Left cardiac atrium (tissue), 4 donors: ENCODE measurements at regions not wholly inside any gene's neighbourhood (a gene's known extent, or its start where the extent isn't known, plus 50 kb on each side); places are given as distances from the start of the nearest gene placed in this dataset.

Experiments
- ATAC-seq, 2 donors: fragments of 200-7000 bp; cut with Tn5 transposase; one replicate each; pipeline ENCODE4 v1.9.1; 2020; ENCODE audit warnings: mild to moderate bottlenecking in 2 of 2, moderate library complexity in 2 of 2
- DNase-seq: peaks from one replicate; pipeline ENCODE4 v3.0.0-alpha.2; 2020
- intact Hi-C, 2 donors: fragments of 100-400 bp; cut with DNase I; formaldehyde crosslinking; loops; one replicate each; pipeline versions ENCODE4 v1.14.1 to v1.15.1; 2022 to 2023
- donor health status: DM: no; HTN: yes; CAD: no.
- donor health status: DM: no; HTN: yes; CAD: no; lungs with severe emphysema.
- donor health status: DM: yes; HTN: yes; CAD: no.
- donor health status: Dilated cardiomyopathy.

DNA sequence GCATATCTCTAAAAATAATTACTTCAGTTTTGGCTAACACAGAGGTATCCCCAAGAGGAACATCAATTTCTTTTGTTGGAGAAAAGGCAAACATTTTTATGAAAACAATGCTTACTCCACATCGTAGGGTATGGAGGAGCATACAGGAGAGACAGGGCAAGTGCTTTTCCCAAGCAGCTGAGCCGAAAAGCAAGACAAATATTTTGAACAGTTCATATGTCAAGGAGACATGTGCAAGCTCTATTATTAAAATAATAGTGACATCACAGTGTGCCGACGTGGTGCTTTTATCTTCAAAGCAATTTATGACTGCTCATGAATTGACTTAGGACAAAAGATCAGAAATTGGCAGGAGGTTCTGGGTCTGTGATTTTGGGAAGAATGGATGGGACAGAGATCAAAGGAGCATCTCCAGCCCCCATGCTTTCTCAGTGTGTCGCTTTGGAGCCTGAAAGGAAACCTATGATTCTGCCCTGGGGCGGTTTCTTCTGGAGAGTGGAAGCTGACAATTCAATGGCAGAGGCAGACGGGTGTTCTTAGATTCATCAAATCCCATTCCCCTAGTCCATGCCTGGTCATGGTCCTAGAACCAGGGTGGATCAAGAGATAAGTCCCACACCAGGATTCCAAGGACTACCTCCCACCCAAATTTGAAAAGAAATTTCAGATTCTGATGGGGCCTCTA, 97.1 kb downstream of the JCAD start:
- ATAC-seq (no peak), DNase-seq (no peak)
- intact Hi-C loops = no loop called here

DNA sequence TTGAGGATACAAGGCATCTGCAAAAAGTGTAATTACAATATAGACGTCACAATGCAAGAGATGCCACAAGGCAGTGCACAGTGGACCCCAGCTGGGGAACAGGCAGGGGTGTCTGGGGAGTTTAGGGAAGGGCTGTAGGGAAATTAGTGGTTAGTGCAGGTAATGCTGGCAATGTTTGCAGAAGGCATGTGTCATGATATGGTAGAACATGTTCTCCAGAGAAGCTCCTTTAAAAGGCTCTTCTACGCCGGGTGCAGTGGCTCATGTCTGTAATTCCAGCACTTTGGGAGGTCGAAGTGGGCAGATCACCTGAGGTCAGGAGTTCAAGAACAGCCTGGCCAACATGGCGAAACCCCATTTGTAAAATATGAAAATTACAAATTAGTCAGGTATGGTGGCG, 98.0 kb downstream of the JCAD start:
- intact Hi-C loops = no loop called here
- no peak for DNase-seq
- ATAC-seq = no peak

DNA sequence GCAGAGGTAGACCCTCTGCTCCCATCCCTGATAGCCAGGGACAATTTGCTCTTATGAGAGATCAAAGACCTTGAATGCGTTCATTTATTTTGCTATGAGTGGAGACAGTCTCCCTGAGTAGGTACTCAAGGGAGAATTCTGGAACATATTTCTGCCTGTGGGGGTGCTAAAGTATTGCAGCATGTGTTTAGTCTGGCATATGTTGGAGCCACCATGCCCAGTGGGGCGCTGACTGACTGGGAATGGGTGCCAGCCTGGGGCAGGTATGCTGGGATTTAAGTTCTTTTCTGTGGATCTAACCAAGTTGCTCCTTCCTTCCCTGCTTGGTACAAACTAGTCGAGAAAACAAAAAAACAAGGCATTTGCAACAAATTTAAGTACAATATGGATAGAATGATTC, 99.1 kb downstream of the JCAD start:
- DNase-seq (no peak), ATAC-seq (no peak)
- intact Hi-C loops = no loop called here

DNA sequence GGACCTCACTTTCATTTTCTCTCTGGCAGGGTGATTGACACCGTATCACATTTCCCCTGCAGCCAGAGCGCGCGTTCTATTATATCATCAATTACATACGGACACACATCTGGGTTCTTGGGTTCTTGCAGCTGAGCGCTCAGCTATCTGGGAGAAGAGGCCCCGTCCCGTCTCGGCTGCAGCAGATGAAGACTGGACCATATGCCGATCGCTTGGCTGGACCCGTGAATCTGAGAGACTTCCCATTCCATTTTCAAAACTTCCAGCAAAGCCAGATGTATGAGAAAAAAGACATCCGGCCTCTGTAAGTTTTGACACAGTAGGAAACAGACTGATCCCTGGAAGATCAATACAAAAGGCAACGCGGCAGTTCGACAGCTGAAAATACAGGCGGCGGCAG, 99.8 kb downstream of the JCAD start:
- intact Hi-C loops = no loop called here
- ATAC-seq (no peak), DNase-seq (no peak)

DNA sequence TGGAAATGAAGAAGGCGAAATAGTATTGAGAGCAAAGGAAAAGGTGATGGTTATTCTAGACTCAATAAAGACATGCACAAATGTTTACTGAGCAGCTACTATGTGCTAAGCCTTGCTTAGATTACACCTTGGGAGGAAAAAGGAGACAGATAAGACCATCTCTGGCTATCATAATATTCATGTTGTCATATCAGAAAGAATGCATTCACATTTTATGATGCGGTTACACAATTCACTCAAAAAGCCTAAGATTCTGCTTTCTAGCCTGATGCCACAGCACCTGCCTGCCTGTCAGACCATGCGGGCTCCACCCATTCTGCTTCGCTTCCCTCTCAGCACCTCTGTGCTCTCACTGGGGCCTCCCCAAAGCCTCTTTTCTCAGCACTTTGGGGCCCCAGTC, 100.9 kb downstream of the JCAD start:
- ATAC-seq (no peak), DNase-seq (no peak)
- intact Hi-C loops = no loop called here

DNA sequence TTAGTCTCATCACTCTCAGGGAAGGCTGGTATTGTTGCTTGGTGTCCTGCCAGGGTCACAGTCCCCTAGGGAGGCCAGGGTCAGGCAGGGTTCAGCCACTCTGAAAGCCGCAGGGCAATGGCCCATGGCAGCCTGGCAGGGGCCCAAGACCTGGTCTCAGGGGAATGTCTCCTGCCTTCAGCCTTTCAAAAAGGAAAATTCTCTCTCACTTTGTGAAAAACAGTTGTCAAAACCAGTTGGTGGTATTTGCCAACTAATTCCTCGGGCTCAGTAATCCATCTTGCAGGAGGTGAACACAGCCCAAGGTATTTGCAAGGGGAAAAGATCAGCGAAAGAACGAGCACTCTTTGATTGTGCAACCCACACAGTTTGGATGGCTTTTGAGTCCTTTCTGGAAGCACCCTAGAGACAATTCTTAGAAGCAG, 101.5 kb downstream of the JCAD start:
- DNase-seq (peak; percentile 42), ATAC-seq (peak in 1 of 2 donors; percentile 62)
- intact Hi-C loops = no loop called here

DNA sequence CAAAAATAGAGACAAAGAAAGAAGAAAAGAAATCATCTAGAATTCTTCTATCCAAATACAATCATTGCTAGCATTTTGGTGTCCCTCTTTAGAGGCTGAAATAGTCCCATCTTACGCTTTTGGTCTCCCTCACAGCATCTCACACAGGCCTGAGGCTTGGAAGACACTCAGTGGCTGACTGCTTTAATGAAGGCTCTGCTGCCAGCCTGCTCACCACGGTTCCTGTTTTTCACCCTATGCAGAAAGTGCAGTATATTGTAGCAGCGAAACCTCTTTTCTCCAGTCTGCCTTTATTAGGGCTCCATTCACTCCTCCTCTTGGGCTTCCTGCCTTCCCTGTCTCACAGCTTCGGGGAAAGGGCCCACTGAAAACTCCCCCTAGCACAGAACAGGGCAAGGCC, 102.2 kb downstream of the JCAD start:
- ATAC-seq (no peak), DNase-seq (no peak)
- intact Hi-C loops = no loop called here

DNA sequence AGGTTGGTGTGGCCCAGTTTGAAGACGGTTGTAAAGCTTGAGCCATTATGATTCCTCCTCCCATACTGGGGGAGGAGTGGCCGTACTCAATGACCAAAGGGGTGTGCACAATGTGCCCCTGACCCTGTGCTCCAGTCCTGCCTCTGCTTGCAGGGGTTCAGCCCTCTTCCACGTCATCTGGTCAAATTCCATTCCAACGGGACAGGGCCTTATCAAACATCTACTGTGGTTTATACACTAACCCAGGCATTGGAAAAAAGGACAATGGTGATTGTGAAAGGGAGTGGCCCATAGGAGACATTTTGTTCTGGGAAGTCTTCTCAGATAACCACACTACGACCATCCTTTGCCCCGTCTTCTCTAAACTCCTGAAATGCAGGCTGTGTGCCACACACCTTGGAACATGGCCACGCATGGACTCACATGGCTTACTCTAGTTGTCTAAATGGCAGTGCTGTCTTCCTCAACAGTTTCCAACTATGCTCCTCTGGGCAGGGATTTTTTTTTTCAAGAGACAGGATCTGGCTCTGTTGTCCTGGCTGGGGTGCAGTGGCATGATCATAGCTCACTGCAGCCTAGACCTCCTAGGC, 103.0 kb downstream of the JCAD start:
- intact Hi-C loops = no loop called here
- ATAC-seq = no peak

DNA sequence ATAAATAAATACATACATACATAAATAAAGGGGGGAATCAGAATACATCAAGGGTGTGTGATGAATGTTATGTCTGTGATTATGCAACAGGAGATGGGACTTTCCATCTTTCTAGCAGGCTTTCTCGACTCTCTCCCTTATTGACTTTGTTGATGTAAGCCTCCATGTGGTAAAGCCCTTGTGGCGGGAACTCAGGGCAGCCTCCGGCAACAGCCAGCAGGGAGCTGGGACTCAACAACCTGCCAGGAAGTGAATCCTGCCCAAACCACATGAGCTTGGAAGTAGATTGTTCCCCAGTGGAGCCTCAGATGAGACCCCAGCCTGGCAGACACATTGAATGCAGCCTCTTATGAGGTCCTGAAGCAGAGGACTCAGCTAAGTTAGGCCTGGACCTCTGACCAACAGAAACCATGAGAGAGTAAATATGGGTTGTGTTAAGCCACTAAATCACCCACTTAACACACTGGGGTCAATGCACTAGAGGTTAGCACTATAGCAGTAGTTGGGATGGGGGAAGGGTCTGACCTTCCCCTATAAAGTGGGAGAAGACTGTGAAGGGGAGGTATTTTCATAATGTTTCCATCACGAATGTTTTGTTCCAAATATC, 104.0 kb downstream of the JCAD start:
- ATAC-seq (no peak), DNase-seq (no peak)
- intact Hi-C loops = no loop called here

More for the DNA sequence above, 103.0 kb downstream of the JCAD start:
- no peak for DNase-seq

DNA sequence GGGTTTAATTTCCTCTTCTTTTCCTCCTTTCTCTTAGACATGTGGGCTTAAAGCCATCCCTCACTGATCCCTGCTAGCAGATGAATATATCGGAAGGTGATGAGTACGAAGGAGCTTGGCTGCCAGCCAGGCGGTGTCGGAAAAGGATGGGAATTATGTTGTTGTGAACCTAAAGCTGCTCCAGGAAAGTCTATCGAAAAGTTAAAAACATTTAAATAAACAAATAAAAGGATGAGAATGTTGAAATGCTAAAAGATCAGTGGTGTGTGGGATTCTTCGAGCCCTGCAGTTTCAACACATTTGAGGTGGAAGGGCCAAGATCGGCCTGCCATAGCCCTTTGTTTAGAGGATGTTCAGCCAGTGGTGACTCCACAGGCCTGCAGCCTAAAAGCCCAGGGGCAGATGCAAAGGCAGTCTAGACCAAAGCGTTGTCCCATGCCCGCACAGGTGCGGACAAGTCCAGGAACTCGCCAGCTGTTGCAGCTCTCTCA, 107.9 kb downstream of the JCAD start:
- intact Hi-C loops = no loop called here
- ATAC-seq = no peak
- DNase-seq = no peak

DNA sequence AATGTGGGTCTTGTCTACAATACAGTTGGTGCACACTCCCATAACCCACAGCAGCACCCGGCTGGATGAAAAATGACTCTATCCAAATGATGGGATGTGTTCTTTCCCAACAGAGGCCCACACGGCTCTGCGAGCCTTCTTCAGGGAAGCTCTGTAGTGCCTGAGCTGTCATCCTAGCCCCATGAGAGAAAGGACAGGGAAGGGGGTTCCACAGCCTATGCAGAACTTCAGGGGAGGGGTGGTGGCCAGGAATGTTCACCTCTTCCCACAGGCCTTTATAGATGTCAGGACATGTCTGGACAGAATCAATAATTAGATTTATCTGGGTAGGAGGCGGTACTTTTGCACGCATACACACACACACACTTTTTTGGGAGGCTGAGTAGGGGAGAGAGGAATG, 109.0 kb downstream of the JCAD start:
- no peak for ATAC-seq
- DNase-seq = no peak
- intact Hi-C loops = no loop called here

DNA sequence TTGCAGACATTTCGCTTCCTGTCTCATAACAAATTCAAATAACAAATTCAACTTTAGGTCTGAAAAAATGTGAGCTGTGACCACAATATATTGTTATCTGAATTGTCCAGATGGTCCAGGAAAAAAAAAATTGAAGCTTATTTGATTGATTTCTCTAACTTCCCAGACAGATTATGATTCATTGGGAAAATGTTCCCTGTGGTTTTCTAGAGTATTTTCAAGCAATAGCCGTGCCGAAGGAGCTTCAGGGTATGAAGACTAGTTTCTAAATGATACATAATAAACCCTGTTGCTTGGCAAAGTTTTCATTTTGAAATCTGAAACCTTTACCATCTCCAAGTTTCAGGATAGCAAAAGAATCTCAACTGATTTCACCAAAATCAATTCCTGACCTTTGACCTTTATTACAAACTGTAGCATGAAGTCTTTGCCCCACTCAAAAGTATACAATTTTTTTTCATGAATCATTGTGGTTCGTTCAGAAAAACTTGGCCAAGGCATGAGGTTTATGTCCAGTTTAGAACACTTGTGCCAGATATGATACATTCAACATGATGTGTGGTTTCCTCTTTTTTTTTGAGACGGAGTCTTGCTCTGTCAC, 109.9 kb downstream of the JCAD start:
- DNase-seq = no peak
- ATAC-seq = peak in 1 of 2 donors; percentile 5
- intact Hi-C loops = no loop called here

DNA sequence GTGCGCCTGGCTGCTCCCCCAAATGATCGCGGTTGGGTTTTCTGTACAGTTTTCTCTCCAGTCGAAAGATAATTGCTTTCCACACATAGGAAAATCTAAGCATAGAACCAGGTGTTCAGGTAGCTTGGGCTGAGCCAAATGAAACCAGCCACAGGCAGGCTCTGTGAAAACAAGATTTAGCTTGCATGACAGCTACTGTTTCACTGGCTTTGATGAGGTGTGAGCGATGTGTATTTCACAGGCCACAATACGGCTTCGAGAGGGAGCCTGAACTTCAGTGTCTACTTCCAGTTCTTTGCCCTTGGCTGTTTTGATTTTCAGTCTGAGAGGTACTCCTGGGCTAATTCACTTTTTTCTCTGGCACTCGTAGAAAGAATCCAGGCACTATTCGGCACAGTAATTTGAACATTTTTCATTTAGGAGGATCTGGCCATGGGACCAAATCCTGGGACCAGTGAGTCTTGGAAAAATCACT, 110.5 kb downstream of the JCAD start:
- ATAC-seq = no peak
- intact Hi-C loops = no loop called here

DNA sequence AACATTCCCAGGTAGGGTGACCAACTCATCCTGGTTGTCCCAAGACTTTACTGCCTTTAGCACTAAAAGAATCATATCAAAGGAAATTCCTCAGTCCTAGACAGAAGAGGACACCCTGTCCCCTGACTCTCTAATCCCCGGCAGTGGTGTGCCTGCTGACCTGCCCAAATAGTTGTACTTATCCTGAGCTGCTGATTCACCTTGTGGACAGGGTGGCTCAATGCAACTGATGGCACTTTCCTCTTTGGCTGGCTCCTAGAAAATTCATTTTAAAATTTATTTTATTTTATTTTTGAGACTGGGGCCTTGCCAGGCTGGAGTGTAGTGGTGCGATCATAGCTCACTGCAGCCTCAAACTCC, 111.7 kb downstream of the JCAD start:
- intact Hi-C loops = no loop called here
- ATAC-seq = peak in 1 of 2 donors; percentile 42

More for the DNA sequence above, 110.5 kb downstream of the JCAD start:
- DNase-seq = no peak

DNA sequence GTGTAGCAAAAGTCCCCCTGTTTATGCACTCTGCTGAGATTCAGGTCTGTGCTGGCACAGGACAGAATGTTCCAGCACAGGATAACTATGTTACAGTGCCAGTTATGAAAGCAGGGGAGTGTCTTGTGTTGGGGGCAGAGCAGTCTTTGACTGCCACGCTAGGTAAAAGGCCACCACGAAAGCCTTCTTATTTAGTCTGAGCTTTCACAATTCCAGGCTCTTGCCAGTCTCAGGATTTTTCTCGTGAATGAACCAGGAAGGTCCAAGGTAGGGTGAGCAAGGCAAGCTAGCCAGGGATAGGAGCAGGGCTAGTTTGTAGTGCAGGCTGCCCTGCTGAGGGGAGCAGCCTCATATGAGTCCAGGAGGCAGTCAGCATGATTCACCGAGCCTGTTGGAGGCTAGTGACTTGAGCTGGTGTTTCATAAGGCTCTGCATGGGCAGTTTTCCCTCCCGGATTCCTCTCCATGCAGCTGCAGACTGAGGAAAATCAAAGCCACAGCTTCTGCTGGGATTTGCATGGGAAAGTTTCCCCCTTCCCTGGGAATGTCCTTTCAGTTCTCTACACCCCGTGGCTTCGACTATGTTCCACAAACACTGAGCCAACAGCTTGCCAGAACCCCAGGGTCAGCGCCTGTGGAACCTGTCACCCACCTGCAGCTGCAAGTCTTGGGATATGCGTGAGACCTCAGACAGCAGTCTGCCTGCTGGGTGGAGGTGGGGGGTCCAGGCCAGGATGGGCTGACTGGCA, 112.3 kb downstream of the JCAD start:
- intact Hi-C loops = no loop called here
- DNase-seq (peak; percentile 40), ATAC-seq (peak; percentile 90 to 92)

More for the DNA sequence above, 111.7 kb downstream of the JCAD start:
- DNase-seq = no peak

DNA sequence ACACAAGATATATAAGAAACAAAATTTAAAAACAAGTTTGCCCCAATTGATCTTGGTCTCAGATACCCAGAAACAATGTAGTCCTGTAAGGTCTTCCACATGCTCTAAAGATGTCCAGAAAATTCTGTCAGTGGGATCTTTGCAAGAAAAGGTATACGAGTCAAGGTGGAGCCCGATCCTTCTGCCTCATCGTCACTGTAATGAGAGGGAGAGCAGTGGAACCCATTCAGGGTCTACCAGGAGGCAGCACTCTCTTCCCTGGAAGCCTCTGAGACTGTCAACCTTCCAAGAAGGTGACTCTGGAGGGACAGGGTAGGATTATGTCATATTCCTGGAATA, 112.8 kb downstream of the JCAD start:
- DNase-seq = no peak
- ATAC-seq = no peak
- intact Hi-C loops = no loop called here

DNA sequence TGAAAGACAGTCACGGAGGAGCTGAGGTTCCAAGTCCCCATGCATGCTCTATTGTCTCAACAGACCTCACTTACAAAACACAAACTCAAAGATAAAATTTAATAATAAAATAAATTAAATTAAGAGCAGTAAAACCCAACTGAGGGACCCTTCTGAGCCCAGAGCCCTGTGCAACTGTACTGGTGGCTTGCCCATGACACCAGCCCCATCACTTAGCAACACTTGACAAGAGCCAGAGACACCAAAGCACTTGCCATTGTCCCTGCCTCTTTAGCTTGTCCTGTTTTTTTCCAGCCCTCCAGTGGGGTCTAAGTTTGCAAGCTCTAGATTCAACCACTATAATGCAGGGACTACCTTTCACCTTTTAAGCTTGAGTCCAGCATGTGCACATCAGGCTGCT, 117.9 kb downstream of the JCAD start:
- ATAC-seq (no peak), DNase-seq (no peak)
- intact Hi-C loops = no loop called here

DNA sequence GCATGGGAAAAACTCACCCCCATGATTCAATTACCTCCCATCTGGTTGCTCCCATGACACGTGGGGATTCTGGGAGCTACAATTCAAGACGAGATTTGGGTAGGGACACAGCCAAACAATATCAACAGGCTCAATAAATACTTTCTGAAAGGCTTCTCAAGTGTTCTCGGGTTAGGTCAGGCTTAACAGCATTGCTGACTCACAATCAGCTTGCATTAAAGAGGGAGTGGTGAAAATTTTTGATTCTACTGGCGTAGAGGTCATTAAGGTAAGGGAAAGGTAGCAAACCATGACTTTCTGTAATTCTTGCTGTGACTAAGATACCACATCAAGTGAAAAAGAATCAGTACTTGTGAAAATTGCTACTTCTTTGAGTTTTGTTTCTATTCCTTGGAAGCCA, 126.4 kb downstream of the JCAD start:
- ATAC-seq = no peak
- intact Hi-C loops = no loop called here
- DNase-seq = no peak

DNA sequence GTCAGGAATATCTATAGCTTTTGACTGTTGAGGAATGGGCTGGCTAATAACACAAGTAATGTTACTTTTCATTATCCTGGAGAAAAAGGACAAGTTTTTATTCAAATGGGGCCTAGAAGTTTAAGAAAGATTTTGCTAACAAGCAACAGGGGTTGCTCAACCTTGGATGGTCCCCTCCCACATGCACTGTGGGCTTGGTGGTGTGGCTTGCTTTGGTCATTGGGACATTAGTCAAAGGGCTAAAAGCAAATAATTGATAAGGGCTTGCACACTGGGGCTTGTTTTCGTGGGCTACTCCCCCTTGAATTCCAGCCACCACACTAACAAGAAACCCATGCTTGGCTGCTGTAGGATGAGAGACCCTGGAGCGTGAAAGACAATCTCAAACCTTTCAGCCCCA, 127.6 kb downstream of the JCAD start:
- DNase-seq (no peak), ATAC-seq (no peak)
- intact Hi-C loops = no loop called here

DNA sequence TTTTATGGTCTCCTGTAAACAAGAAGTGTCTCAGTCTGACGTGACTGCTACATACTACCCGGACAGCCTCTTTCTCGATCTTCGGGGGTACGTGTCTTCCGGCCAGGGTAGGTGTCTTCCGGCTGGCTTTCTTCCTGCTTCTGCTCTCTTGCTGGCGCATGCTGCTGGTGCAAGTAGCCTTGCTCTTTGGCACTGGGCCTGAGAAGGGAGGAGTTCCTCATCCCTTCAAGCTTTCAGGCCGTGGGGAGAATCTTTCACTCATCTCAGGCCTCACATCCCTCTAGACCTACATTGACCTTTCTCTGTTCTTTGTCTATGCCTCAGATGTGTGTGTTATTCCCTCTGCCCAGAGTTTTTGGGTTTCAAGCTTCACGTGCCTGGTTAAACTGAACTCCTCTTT, 130.4 kb downstream of the JCAD start:
- no peak for ATAC-seq
- no peak for DNase-seq
- intact Hi-C loops = no loop called here
